ENCODE measurements at regions not wholly inside any gene's neighbourhood (a gene's known extent, or its start where the extent isn't known, plus 50 kb on each side); places are given as distances from the start of the nearest gene placed in this dataset.

DNA sequence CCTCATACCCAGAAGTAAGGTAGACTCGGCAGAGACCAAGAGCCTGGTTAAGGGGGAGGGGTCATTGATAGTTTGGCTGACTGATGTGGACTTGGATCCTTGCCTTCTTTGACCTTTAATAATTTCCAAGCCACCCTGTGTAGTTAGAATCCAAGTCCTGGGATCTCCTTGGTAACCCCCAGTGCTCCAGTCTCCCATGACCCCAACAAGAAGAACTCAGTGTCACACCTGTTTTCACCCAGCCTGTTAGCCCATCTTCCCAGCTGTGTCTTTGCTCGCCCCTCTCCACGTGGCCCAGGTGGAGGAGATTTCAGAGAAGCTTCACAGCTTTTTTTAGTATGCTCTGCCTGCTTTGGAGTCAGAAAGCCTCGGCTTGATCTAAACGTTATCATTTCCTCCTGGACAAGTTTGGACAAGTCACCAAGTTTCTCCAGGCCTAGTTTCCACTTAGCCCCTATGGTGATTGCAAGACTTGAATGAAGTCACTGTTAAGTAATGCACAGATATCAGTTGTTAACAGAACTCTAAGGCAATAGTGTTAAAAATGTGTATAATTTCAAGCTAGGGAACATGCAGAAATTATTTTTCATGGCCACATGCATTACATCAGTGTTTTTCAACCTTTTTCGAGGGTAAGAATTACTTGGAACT is 170.0 kb downstream of the TMEM38B start:
- no peak for DNase-seq

DNA sequence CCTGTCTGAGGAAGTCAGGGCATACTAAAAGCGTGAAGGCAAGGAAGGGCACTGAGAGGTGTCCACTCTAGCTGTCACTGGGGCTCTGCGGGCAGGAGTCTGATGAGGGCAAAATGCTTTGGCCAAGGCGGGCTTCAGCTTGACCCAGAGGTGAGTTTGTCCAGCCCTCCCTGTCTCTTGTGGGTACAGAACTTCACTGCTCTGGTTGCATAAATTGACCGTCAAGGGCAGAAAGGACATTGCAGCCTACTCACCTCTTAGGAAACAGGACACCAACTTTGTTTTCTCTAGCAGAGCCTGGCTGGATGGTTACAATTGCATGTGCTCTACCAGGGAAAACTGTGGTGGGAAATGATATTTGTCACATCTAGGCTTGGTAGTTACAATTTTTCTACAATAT is 170.9 kb downstream of the TMEM38B start:
- DNase-seq: no peak

DNA sequence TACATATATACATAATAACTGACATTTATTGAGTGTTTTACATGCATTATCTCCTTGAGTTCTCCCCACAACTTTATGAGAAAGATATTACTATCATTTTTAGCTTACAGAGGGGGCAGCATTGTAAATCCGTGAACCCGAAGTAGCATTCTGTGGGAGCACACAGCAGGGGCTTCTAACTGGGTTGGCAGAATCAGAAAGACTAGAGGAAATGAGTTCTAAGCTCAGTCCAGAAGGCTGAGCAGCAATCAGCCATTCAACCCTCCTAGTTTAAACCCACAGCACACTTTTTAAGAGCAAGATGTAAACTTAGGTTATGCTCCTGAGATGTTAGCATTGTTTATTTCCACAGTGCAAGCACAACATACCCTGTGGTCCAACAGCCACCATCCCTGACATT is 177.2 kb downstream of the TMEM38B start:
- no peak for DNase-seq

DNA sequence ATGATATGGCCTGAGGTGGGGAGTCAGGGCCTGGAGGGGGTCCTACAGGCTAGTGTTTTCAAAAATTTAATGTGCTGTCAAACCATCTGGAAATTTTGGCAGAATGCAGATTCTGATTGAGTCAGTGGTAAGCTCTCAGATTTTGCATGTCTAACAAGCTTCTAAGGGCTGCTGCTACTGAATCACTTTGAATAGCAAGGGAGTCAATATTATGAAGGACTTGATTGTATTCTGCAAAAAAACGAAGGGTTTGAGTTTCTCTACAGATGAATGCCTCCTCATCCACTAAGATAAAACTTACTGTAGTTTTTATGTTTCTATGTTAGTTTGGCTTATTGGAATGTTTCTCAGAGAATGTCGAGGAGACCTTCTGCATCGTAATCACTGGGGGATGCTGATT is 179.5 kb downstream of the TMEM38B start:
- no peak for DNase-seq

DNA sequence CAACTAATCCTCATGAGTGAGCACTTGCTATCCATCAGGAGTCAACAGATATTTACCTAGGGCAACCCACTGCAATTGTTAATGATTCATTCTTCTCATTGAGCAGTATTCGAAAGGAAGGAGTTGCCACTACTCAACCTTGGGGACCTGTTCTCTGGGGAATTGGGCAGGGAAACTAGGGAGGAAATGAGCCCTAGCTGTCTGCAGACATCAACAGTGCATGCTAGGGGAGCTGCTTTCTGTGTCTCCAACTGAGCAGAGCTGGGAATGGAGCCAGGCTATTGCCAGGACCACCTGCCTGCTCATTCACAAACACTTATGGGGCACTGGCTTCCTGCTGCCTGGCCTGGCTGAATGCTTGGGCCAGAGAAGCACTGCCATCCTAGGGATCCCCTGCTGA is 183.4 kb downstream of the TMEM38B start:
- DNase-seq: no peak

DNA sequence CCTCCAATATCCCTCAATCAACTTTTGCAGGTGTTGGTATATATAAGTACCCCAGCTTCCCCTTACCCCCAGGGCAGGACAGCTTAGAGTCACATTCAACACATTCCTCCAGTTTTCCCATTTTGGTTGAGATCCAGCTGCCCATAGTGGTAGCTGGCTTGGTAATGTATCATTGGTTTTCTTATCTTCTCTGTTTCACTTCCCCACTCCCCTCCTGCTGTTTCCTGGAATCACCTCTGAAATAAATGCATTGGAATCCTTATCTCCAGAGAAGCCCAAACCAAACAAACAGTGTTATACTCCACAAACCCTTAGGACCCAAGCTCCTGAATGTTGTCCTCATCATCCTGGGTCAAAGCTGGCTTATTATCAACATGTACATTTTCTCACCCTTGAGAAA is 184.8 kb downstream of the TMEM38B start:
- DNase-seq: no peak

DNA sequence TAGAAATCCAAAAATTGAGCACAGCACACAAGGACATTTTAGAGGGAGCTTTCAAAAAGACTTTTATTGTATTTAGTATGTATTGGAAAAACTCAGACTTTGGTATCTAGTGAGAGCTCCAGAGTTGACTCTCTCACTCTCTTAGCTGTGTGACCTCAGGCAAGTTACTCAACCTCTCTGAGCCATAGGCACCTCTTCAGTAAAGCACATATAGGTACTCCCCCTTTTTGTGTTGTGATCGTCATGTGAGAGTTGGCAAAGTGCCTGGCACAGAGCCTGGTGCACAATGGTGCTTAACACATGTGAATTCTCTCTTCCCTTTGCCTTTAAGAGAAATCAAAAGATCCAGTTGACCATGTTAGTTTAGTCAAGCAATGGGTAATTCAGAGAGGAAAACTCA is 186.2 kb downstream of the TMEM38B start:
- DNase-seq: no peak

DNA sequence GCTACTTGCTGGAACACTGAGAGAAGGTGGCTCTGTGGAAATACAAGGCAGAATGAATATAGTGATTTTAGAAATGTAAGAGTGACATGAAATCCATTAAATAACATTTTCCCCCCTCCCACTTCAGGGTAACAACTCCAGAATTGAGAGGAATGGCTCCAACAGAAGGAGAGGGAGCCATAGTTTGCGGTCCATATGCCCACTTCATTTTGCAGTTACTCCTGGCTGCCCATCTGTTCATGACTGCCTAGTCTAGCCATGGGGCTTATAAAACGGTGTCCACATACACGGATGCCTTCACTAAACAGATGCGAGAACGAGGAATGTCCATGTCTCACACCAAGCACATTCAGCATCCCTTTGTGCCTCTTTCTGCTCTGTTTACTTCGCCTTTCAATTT is 186.7 kb downstream of the TMEM38B start:
- no peak for DNase-seq

DNA sequence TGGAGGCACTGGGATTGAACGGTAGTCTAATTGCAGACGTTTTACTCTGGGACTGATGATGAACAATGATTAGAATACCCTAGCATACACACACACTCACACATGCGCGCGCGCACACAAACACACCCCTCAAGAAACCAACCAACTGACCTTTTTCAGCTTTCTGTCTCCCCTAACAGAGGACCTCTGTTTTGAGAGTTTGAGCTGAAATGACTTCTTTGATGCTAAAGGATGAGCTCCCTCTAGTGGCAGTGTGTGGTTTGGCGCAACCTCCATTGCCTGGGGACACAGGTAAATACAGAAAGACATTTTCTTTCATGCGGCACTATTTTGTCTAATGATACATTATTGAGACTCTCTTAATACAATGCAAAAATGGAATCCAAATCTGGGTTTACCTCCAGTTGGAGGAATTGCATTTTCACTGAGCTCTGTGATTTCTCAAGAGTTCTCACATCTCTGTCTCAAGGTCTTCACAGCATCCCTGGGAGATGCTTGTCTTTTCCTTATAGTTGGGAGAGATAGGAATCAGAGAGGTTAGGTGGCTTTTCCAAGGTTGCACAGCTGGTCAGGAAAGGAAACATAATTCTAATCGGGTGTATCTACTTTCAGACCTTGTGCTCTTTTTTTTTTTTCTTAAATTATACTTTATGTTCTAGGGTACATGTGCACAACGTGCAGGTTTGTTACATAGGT is 187.5 kb downstream of the TMEM38B start:
- DNase-seq: peak; percentile 45

DNA sequence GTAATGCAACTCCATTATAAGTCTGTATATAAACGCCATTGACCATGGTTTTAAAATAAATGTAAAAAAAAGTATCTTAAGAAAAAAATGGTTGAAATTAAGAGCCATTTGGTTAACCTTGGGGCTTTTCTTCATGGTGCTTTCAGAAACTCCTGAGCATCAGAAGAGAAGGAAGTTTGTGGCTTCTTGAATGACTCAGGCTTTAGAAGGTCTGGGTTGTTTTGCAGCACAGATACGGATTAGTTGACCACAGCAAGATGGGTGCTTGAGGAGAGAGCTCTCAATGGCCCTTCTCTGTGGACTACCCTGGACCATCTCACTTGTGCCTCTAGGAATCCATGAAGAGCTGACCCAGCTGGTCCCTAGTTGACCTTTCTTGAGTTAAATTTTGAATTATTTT is 189.5 kb downstream of the TMEM38B start:
- DNase-seq: no peak

DNA sequence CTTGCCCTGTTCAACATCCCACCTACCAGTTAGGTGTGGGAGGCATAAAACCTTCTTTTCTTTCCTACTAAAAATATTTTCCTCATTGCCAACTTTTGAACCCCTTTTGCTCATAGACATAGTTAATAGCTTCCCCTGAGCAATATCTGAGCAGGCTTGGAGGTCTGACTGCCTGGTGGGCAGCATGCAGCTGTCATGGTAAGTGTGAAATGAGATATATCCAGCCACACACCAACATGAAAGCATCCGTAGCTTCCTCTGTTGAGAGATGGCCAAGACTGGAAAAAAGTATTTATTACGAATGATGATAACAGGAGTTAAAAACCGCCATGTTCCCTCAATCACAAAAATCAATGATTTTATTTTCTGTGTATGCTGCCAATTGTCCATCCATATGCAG is 190.1 kb downstream of the TMEM38B start:
- DNase-seq: no peak

DNA sequence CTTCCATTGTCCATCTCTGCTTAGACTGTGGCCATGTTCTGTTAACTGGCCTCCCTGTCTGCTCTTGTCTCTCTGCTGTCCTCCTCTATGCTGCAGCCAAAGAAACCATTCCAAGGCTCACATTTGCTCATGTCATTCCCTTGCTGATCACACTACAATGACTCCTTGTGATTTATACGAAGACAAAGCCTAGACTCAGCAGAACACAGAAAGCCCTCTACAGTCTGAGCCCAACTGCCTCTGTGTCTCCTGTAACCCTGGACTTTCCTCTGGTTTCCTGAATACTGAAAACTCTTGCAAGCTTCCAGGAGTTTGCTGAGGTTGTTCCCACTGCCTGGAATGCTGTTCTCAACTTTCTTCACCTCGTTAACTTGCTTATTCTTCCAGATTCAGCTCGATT is 191.8 kb downstream of the TMEM38B start:
- no peak for DNase-seq

DNA sequence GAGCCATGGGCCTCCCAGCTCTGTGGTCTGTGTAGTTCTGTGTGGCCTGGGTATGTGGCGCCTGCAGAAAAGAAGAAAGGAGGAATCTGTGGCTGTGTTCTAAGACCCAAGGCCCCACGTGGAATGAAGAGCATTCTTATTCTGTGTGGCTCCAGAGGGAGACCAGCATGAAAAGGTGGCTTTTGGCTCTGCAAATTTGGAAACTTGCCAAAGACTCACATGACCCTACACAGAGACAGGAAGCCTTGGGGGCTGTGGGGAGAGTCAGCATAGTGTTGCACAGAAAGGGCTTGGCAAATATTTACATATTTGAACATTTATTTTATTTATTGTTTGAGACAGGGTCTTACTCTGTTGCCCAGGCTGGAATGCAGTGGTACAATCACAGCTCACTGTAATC is 193.3 kb downstream of the TMEM38B start:
- DNase-seq: no peak

DNA sequence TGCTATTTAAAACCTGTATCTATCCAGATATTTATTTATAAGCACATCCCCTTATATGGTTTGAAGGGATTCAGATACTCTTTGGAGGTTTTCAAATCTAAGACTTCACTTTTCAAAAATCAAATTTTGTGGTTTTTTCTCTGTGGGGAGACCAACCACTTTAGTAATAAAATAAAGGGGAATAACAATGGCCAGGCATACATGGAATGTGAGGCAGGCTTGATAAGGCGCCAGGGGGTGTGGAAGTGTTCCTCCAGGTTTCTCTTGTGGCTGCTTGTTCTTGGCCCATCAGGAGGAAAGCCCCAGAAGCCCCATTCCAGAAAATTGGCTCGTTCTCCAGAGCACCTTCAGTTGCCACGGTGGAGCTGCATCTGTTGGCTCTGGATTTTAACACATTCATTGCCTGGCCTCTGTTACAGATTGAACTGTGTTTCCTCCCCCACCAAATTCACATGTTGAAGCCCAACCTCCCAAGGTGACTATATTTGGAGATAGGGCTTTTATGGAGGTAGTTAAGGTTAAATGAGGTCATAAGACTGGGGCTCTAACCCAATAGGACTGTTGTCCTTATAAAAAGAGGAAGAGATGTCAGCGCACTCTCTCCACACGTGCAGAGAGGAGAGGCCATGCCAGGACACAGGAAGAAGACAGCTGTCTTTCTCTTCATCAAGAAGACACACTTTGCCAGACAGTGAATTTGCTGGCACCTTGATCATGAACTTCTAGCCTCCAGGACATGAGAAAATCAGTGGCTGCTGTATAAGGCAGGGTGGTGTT is 195.9 kb downstream of the TMEM38B start:
- DNase-seq: no peak

DNA sequence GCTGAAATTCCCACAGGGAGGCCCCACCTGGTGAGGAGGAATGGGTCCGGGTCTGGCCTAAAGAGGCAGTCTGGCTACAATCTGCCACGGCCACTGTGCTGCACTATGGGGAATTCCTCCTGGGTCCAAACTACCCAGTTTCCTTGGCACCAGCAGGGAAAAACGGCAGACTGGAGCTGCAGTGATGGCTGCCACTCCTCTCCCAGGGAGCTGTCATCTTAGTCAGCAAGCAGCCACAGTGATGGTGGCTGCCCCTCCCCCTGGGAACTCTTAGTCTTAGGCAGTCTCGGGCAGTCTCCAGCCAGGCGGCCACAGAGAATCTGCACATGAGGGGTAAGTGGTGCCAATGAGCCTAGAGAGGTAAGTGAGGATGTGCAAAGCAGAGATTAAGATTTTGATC is 205.8 kb downstream of the TMEM38B start:
- no peak for DNase-seq

DNA sequence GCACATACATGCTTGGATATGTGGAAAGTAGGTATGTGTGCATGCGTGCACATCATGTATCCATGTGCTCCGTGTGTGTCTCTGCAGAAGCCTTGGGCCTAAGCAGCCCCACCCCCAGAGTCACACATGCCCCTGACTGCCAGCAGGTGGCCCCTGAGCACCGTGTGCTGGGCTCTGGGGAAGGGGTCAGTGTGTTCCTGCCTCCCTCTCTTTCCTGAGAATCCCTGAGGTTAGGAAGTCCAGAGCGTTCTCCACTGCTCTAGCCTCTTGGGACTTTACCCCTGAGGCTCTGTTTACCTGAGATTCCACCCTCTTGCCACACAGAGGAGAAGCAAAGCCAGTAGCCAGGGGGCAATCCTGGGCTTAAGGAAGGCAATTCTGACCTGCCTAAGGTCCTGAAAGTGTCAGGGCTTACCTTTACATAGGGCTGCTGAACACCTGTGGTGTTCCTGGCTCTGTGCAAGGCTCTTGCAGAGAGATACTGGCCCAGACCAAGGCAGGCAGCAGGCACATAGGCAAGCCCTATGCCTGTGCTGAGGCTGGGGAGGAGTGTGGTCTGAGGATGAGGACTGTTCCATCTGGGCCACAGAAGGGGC is 207.3 kb downstream of the TMEM38B start:
- DNase-seq: no peak

DNA sequence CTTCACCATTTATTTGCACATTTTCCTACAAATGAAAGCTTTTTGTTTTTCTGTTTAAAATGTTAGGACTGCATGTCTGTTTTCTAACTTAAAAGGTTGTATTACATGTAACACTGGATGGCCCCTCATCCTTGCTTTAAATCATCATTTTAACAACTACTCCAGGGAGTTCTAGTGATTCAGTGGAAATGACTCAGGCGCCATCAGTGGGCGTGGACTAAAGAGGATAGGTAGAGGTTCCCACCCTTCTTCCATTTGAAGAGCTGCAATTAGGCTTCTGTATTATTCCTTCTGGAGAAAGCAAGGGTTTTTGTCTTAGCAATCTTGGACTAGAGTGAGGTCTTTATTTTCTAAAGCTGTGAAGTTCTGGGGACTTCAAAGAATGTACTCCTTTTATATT is 213.7 kb downstream of the TMEM38B start:
- DNase-seq: no peak

DNA sequence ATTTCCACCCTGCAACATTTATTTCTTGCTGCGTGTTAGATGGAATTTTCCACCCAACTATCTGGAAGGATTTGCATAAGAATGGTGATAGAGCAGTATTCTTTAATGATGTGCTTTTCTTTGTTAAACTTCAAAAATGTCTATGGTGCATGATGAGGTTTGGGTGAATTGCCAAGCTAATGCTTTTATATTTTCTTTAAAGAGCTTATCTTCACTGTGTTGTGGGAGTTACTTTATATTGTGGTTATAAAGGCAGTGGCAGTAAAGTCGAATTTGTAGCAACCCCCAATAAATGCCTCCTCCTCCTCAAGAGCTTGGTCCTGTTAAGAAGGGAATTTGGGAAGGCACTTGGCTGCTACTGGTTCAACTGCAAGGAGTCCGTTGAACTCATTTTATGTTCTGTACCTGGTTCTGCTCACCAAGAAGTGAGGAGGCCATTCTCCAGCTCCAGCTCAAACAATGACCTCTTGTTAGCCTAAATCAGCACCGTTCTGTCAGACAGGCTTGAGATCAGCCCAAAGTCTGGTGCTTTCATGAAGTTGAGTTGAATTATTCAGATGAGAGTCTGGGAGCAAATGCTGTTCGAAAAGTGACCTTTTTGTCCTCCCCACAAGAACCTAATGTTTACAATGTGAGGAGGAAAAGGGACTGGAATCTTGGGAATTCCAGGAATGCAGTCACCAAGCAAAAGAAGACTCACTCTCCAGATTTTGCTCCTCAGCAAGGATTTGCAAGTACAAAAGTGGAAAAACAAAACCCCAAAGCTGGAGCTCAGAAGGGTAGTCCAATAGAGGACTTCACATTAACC is 217.0 kb downstream of the TMEM38B start:
- DNase-seq: no peak

DNA sequence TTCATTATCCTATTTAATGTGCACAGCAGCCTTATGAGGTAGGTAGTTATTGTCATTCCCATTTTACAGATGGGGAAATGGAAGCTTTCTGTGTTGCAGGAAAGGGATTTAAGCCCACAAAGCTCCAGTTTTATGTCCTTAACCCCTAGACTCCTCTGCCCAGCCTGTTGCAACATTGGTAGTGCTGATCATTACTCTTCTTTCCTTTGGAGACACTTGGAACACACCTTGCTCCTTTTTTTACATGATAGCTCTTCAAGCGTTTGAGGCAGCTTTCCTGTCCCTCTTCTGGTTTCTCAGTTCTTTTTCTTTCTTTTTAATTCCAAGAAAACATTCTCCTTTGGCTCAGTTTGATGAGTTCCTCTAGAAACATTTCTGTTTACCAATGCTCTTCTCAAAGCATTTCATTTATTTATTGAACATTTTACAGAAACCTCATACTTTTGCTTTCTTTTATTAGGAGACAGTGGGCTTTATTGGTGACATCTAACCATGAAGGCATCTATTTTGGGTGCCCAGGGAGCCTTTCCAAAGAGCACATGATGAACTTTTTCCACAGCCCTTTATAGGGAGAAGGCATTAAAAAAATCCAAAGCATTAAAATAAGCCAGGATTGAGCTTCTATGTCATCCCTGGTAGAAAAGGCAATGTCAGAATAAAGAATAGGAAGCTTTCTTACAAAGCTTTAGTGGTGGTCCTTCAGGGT is 218.0 kb downstream of the TMEM38B start:
- no peak for DNase-seq

DNA sequence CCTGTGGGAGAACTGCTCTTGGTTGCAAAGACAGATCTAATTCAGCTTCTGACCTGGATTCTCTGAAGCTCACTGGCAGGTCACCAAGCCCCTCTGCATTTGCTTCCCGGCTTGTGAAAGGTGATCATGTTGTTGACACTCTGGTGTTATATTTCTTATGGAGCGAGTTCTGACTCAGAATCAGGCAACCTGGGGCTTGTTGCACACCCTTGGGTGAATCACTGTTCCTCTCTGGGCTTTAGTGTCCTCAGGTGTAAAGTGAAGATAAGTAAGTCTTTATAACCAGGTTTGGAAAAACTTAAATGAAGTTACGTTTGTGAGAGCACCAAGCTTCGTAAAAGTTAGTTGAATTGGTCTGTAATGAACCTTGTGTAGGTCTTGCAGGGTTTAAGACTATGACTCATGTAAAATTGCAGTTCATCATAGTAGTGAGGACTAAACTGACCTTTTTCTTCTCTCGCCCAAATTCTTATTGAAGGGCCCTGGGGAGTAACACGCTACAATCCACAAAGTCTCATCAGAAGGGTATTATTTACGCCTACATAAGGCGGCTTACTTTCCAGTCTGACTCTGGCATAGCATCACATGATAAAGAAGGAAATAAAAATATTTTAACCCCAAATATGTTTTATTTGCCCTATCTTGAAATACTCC is 218.6 kb downstream of the TMEM38B start:
- no peak for DNase-seq

DNA sequence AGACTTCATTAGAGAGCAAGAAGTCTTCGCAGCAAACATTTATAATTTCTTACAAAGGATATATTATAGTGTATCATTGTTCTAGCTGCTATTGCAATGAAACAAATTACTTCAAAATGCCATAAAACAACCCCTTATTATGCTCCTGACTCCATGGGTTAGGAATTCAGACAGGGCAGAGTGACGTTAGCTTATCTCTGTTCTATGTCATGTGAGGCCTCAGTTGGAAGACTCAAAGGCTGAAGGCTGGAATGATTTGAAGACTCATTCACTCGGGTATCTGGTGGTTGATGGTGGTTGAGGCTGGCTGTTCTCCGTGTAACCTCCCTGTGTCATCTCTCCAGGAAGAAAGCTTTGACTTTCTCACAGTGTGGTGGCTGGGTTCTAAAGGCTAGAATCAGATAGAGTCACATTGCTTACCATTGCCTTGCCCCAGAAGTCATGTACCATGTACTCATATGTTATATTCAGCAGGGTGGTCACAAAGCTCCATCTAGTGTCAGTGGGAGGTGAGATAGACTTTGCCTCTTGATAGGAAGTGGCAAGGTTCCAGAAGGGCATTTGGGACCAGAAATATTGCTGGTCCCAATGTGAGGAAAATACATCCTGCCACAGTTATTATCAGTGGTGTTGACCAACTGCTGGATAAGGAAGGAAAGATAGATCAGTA is 226.9 kb downstream of the TMEM38B start:
- DNase-seq: no peak
